SKM-1 treated with dmso at 0.1 percent for 144 hours (cell line): ENCODE measurements at regions not wholly inside any gene's neighbourhood (a gene's known extent, or its start where the extent isn't known, plus 50 kb on each side); places are given as distances from the start of the nearest gene placed in this dataset.
A peak's percentile ranks its signal among the peaks of the same experiment; 100 is the strongest.
"Not testable (repeated sequence)": the region's sequence is repeated elsewhere in the genome, so short reads cannot be mapped to it uniquely, and the experiment has no call there.

Experiments
- DNase-seq: peaks from one replicate; lab custom pipeline; 2025; ENCODE audit not compliant: unreplicated experiment; lab: John Stamatoyannopoulos, UW

- DNase-seq, result no peak
Observed at GRCh38 chr1:213324859-213325258, 273.8 kb downstream of the RPS6KC1 start.

GRCh38 chr1:213325482-213325881 is 274.4 kb downstream of the RPS6KC1 start:
- no peak for DNase-seq

- no peak for DNase-seq
Observed at GRCh38 chr1:213326281-213327016, 275.4 kb downstream of the RPS6KC1 start.

GRCh38 chr1:213327017-213327667 is 276.1 kb downstream of the RPS6KC1 start:
- DNase-seq, result peak; percentile 67

- DNase-seq, result no peak
Observed at GRCh38 chr1:213329406-213330008, 278.5 kb downstream of the RPS6KC1 start.

- DNase-seq, result peak; percentile 90
Observed at GRCh38 chr1:213330281-213330680, 279.2 kb downstream of the RPS6KC1 start.

- DNase-seq, result peak; percentile 12
Observed at GRCh38 chr1:213331631-213332175, 280.7 kb downstream of the RPS6KC1 start.

GRCh38 chr1:213332491-213332890 is 281.4 kb downstream of the RPS6KC1 start:
- peak; percentile 44 for DNase-seq

GRCh38 chr1:213333121-213333520 is 282.1 kb downstream of the RPS6KC1 start:
- no peak for DNase-seq

GRCh38 chr1:213335084-213335483 is 284.0 kb downstream of the RPS6KC1 start:
- no peak for DNase-seq

- no peak for DNase-seq
Observed at GRCh38 chr1:213337025-213337678, 286.1 kb downstream of the RPS6KC1 start.

- DNase-seq, result no peak
Observed at GRCh38 chr1:213340593-213340992, 289.6 kb downstream of the RPS6KC1 start.

- DNase-seq, result no peak
Observed at GRCh38 chr1:213345621-213346020, 294.6 kb downstream of the RPS6KC1 start.

GRCh38 chr1:213357403-213357802 is 306.4 kb downstream of the RPS6KC1 start:
- no peak for DNase-seq

- not testable (repeated sequence) for DNase-seq
Observed at GRCh38 chr1:213358368-213358767, 307.3 kb downstream of the RPS6KC1 start.

GRCh38 chr1:213362598-213362997 is 311.6 kb downstream of the RPS6KC1 start:
- no peak for DNase-seq

GRCh38 chr1:213366141-213366831 is 315.2 kb downstream of the RPS6KC1 start:
- DNase-seq, result no peak

- DNase-seq, result no peak
Observed at GRCh38 chr1:213369465-213369864, 318.4 kb downstream of the RPS6KC1 start.

GRCh38 chr1:213370523-213370922 is 319.5 kb downstream of the RPS6KC1 start:
- DNase-seq, result no peak

- no peak for DNase-seq
Observed at GRCh38 chr1:213371525-213371846, 320.4 kb downstream of the RPS6KC1 start.
